Calu3 (cell line): ENCODE measurements at regions not wholly inside any gene's neighbourhood (a gene's known extent, or its start where the extent isn't known, plus 50 kb on each side); places are given as distances from the start of the nearest gene placed in this dataset.

Experiments used
- BruUV-seq: library from RNA; stranded (reverse); fragments of 400-500 nt; replicated peaks from 2 replicates; lab custom pipeline; 2021; lab: Mats Ljungman, UMichigan
- CTCF ChIA-PET: fragments of 300-600 bp; sonication (Branson Sonifier 250); formaldehyde crosslinking; loops from one replicate; lab custom pipeline; 2022; ENCODE audit warnings: antibody characterized with exemption; lab: Charles Lee
- DNase-seq: peaks from one replicate; pipeline ENCODE4 v3.0.0; 2022
- H3K27ac Mint-ChIP-seq: one replicate; pipeline ENCODE4 v1.8.0; 2022; ENCODE audit warnings: mixed read lengths; ENCODE audit not compliant: unreplicated experiment
- H3K27me3 Mint-ChIP-seq: one replicate; pipeline ENCODE4 v1.8.0; 2022; ENCODE audit warnings: mixed read lengths; ENCODE audit not compliant: unreplicated experiment
- H3K36me3 Mint-ChIP-seq: one replicate; pipeline ENCODE4 v1.8.0; 2022; ENCODE audit warnings: mild to moderate bottlenecking, moderate library complexity, mixed read lengths; ENCODE audit not compliant: insufficient read depth, unreplicated experiment
- H3K4me1 Mint-ChIP-seq: one replicate; pipeline ENCODE4 v1.8.0; 2022; ENCODE audit warnings: mild to moderate bottlenecking, low read depth, mixed read lengths; ENCODE audit not compliant: unreplicated experiment
- H3K4me3 Mint-ChIP-seq: one replicate; pipeline ENCODE4 v1.8.0; 2022; ENCODE audit warnings: mild to moderate bottlenecking, low read depth, moderate library complexity, mixed read lengths; ENCODE audit not compliant: unreplicated experiment
- H3K9me3 Mint-ChIP-seq: one replicate; pipeline ENCODE4 v1.8.0; 2022; ENCODE audit warnings: low read depth, mixed read lengths; ENCODE audit not compliant: unreplicated experiment
- intact Hi-C: fragments of 100-400 bp; cut with micrococcal nuclease; formaldehyde crosslinking; loops from one replicate; pipeline ENCODE4 v1.10.0; 2022; ENCODE audit not compliant: unreplicated experiment
- TF ChIP-seq, protein P1 (sequence below): fragments of 200-600 bp; IDR thresholded peaks from one replicate; pipeline ENCODE4 v1.8.0; 2022; ENCODE audit warnings: antibody characterized with exemption; ENCODE audit not compliant: unreplicated experiment

GRCh38 chr4:12968345-12968744 is 515.8 kb downstream of the RAB28 start:
- peaks cover 7% of the 10 kb centered on the region for H3K9me3 Mint-ChIP-seq
- H3K4me1 Mint-ChIP-seq = no peaks in the 10 kb centered on the region
- intact Hi-C loops = no loop called here
- BruUV-seq = no TSS peak
- no peaks in the 10 kb centered on the region for H3K27me3 Mint-ChIP-seq
- TF ChIP-seq, protein P1, sequence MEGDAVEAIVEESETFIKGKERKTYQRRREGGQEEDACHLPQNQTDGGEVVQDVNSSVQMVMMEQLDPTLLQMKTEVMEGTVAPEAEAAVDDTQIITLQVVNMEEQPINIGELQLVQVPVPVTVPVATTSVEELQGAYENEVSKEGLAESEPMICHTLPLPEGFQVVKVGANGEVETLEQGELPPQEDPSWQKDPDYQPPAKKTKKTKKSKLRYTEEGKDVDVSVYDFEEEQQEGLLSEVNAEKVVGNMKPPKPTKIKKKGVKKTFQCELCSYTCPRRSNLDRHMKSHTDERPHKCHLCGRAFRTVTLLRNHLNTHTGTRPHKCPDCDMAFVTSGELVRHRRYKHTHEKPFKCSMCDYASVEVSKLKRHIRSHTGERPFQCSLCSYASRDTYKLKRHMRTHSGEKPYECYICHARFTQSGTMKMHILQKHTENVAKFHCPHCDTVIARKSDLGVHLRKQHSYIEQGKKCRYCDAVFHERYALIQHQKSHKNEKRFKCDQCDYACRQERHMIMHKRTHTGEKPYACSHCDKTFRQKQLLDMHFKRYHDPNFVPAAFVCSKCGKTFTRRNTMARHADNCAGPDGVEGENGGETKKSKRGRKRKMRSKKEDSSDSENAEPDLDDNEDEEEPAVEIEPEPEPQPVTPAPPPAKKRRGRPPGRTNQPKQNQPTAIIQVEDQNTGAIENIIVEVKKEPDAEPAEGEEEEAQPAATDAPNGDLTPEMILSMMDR = no peak
- H3K4me3 Mint-ChIP-seq = no peak overlapping the region
- H3K27ac Mint-ChIP-seq = no peak overlapping the region
- CTCF ChIA-PET = no interaction called here
- H3K36me3 Mint-ChIP-seq = no peaks in the 10 kb centered on the region
- no peak for DNase-seq

- TF ChIP-seq, protein P1 = no peak
- H3K4me3 Mint-ChIP-seq = no peak overlapping the region
- H3K4me1 Mint-ChIP-seq = no peaks in the 10 kb centered on the region
- CTCF ChIA-PET = interaction anchor here (0.6 kb wide), 1 partner anchor 49 kb away, joined by 3 read pairs; no protein-coding TSS in a partner anchor
- DNase-seq = no peak
- intact Hi-C loops = no loop called here
- no peaks in the 10 kb centered on the region for H3K27me3 Mint-ChIP-seq
- H3K27ac Mint-ChIP-seq = no peak overlapping the region
- no peaks in the 10 kb centered on the region for H3K36me3 Mint-ChIP-seq
- BruUV-seq = no TSS peak
- H3K9me3 Mint-ChIP-seq = peaks cover 7% of the 10 kb centered on the region
These were observed 517.4 kb downstream of the RAB28 start for GRCh38 chr4:12966726-12967125.

GRCh38 chr4:12965334-12965733 is 518.8 kb downstream of the RAB28 start:
- intact Hi-C loops = no loop called here
- peaks cover 7% of the 10 kb centered on the region for H3K9me3 Mint-ChIP-seq
- H3K4me3 Mint-ChIP-seq = no peak overlapping the region
- no peak overlapping the region for H3K27ac Mint-ChIP-seq
- TF ChIP-seq, protein P1 = no peak
- BruUV-seq = no TSS peak
- H3K27me3 Mint-ChIP-seq = no peaks in the 10 kb centered on the region
- CTCF ChIA-PET = no interaction called here
- H3K36me3 Mint-ChIP-seq = no peaks in the 10 kb centered on the region
- H3K4me1 Mint-ChIP-seq = no peaks in the 10 kb centered on the region
- DNase-seq = no peak

DNA sequence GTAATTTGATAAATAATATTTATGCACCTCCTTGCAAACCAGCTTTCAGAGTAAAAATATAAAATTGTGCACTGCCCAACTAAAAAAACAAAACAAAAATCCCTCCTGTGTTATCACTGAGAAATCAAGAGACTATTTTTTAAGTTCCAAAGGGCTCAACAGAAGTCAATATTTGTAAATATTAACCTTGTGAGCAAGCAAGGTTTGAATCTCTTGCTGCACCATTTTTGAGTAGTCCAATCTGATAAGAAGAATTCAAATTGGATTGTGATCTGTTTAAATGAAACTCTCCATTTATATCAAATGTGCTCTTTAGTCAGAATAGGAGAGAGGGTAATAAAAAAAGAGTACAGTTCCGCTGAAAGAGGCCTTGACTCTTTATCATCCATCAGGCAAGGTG is 520.2 kb downstream of the RAB28 start:
- CTCF ChIA-PET = no interaction called here
- no TSS peak for BruUV-seq
- Mint-ChIP-seq H3K4me1 (no peaks in the 10 kb centered on the region), H3K36me3 (no peaks in the 10 kb centered on the region), H3K27me3 (no peaks in the 10 kb centered on the region), H3K27ac (no peak overlapping the region), H3K9me3 (peaks cover 8% of the 10 kb centered on the region), H3K4me3 (no peak overlapping the region)
- intact Hi-C loops = no loop called here
- no peak for DNase-seq
- TF ChIP-seq, protein P1 = no peak
